ENCODE measurements at regions not wholly inside any gene's neighbourhood (a gene's known extent, or its start where the extent isn't known, plus 50 kb on each side); places are given as distances from the start of the nearest gene placed in this dataset.
"Not testable (repeated sequence)": the region's sequence is repeated elsewhere in the genome, so short reads cannot be mapped to it uniquely, and the experiment has no call there.

DNA sequence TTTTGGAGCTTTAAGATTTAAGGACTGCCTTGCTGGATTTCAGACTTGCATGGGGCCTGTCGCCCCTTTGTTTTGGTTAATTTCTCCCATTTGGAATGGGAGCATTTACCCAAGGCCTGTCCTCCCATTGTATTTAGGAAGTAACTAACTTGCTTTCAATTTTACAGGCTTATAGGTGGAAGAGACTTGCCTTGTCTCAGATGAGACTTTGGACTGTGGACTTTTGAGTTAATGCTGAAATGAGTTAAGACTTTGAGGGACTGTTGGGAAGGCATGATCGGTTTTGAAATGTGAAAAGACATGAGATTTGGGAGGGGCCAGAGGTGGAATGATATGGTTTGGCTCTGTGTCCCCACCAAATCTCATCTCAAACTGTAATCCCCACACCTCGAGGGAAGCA, 56.5 kb upstream of the TNFSF10 start:
- not testable (repeated sequence) for H3K36me3 ChIP-seq; H3K4me3 ChIP-seq; DNase-seq; H3K27me3 ChIP-seq; H3K9me3 ChIP-seq; ATAC-seq (ENCODE audit: low FRiP score in 2 of 2)
- 81 to 89% methylated on average over 3 of the region's 3 CpGs for WGBS, 2 donors
- Histone ChIP-seq H3K27ac (peak overlapping the region; percentile 54 to 84 (median 63)), H3K4me1 (peaks cover 20 to 30% (median 23%) of the 10 kb centered on the region in 4 donors)

DNA sequence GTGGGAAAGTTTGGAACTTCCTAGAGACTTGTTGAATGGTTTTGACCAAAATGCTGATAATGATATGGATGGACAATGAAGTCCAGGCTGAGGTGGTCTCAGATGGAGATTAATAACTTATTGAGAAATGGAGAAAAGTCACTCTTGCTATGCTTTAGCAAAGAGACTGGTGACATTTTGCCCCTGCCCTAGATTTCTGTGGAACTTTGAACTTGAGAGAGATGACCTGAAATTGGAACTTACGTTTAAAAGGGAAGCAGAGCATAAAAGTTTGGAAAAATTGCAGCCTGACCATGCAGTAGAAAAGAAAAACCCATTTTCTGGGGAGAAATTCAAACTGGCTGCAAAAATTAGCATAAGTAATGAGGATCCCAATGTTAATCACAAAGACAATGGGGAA, 55.5 kb upstream of the TNFSF10 start:
- H3K27ac ChIP-seq = peak overlapping the region in 2 of 4 donors; percentile 64 to 84
- not testable (repeated sequence) for H3K9me3 ChIP-seq; H3K27me3 ChIP-seq; H3K4me3 ChIP-seq; H3K36me3 ChIP-seq; DNase-seq; ATAC-seq (ENCODE audit: low FRiP score in 2 of 2)
- 91 to 95% methylated on average over 1 of the region's 1 CpG for WGBS, 2 donors
- H3K4me1 ChIP-seq = peaks cover 20 to 29% (median 23%) of the 10 kb centered on the region in 4 donors

DNA sequence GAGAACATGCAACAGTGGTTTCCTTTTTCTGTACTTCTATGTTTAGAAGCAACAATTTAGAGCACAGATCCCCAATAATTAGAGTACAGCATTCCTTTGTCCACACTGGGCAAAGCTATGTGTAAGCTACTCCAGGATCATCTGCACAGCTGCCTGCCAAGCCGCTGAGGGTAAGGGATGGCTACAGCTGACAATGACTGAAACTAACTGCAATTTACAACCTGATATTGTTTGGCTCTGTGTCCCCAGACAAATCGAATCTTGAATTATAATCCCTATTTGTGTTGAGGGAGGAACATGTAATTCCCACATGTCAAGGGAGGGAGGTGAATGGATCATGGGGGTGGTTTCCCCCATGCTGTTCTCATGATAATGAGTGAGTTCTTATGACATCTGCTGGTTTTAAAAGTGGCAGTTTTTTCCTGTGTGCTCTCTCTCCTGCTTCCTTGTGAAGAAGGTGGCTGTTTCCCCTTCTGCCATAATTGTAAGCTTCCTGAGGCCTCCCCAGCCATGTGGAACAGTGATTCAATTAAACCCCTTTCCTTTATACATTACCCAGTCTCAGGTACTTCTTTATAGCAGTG, 54.8 kb upstream of the TNFSF10 start:
- Histone ChIP-seq H3K27ac (peak overlapping the region in 2 of 4 donors; percentile 53 to 56), H3K9me3 (no peaks in the 10 kb centered on the region), H3K4me3 (no peak overlapping the region)

DNA sequence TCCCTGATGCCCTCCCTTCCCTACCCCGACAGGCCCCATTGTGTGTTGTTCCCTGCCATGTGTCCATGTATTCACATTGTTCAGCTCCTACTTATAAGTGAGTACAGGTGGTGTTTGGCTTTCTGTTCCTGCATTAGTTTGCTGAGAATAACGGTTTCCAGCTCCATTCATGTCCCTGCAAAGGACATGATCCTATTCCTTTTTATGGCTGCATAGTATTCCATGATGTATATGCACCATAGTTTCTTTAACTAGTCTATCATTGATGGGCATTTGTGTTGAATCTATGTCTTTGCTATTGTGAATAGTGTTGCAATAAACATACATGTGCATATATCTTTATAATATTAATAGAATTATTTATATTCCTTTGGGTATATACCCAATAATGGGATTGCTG, 52.1 kb upstream of the TNFSF10 start:
- 86 to 92% methylated on average over 2 of the region's 2 CpGs for WGBS, 2 donors
- no peak for ATAC-seq (ENCODE audit: low FRiP score in 2 of 2)
- TF ChIP-seq POLR2A (IDR thresholded peaks at IDR 0.05) = no peak
- TF ChIP-seq, protein P1, sequence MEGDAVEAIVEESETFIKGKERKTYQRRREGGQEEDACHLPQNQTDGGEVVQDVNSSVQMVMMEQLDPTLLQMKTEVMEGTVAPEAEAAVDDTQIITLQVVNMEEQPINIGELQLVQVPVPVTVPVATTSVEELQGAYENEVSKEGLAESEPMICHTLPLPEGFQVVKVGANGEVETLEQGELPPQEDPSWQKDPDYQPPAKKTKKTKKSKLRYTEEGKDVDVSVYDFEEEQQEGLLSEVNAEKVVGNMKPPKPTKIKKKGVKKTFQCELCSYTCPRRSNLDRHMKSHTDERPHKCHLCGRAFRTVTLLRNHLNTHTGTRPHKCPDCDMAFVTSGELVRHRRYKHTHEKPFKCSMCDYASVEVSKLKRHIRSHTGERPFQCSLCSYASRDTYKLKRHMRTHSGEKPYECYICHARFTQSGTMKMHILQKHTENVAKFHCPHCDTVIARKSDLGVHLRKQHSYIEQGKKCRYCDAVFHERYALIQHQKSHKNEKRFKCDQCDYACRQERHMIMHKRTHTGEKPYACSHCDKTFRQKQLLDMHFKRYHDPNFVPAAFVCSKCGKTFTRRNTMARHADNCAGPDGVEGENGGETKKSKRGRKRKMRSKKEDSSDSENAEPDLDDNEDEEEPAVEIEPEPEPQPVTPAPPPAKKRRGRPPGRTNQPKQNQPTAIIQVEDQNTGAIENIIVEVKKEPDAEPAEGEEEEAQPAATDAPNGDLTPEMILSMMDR (IDR thresholded peaks at IDR 0.05) = no peak
- TF ChIP-seq EP300 (IDR thresholded peaks at IDR 0.05) = no peak
- TF ChIP-seq POLR2AphosphoS5 (IDR thresholded peaks at IDR 0.05) = no peak

More for the DNA sequence above, 54.8 kb upstream of the TNFSF10 start:
- peaks cover 20 to 29% (median 23%) of the 10 kb centered on the region in 4 donors for H3K4me1 ChIP-seq
- H3K36me3 ChIP-seq = no peaks in the 10 kb centered on the region
- DNase-seq (no peak), ATAC-seq (ENCODE audit: low FRiP score in 2 of 2) (no peak)
- H3K27me3 ChIP-seq = no peaks in the 10 kb centered on the region
- TF ChIP-seq, protein P1 (IDR thresholded peaks at IDR 0.05) = no peak
- TF ChIP-seq EP300 (IDR thresholded peaks at IDR 0.05) = no peak
- TF ChIP-seq POLR2AphosphoS5 (IDR thresholded peaks at IDR 0.05) = no peak
- no peak for TF ChIP-seq POLR2A (IDR thresholded peaks at IDR 0.05)
- 72 to 78% methylated on average over 1 to 2 of the region's 2 CpGs for WGBS, 2 donors

DNA sequence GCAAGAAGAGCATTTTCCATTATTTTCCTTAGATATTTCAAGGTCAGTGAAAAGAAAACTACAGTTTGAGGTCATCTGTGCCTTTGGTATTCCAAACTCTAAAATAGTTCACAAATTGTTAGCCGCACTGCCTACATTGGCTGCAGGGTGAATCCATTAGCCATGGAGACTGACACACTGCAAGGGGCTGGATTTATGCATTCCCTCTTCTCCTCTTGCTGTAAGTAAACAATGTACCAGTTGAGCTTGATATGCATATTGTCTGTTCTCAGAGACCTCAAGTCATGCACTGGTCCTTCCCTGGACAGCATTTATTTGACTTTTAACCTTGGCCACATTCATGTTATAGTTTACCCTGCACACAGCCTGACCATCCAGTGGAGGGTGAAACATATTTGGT, 50.2 kb upstream of the TNFSF10 start:
- Histone ChIP-seq H3K4me1 (peaks cover 0 to 16% (median 4%) of the 10 kb centered on the region in 4 donors), H3K27me3 (no peaks in the 10 kb centered on the region), H3K27ac (no peak overlapping the region), H3K36me3 (no peaks in the 10 kb centered on the region), H3K4me3 (no peak overlapping the region), H3K9me3 (no peaks in the 10 kb centered on the region)
- DNase-seq (no peak), ATAC-seq (ENCODE audit: low FRiP score in 2 of 2) (no peak)
- 94 to 100% methylated on average over 1 of the region's 1 CpG for WGBS, 2 donors
- no peak for TF ChIP-seq POLR2A (IDR thresholded peaks at IDR 0.05)
- no peak for TF ChIP-seq EP300 (IDR thresholded peaks at IDR 0.05)
- TF ChIP-seq, protein P1 (IDR thresholded peaks at IDR 0.05) = no peak
- TF ChIP-seq POLR2AphosphoS5 (IDR thresholded peaks at IDR 0.05) = no peak

More for the DNA sequence above, 52.1 kb upstream of the TNFSF10 start:
- Histone ChIP-seq H3K9me3 (no peaks in the 10 kb centered on the region), H3K36me3 (no peaks in the 10 kb centered on the region), H3K4me3 (no peak overlapping the region), H3K27me3 (no peaks in the 10 kb centered on the region), H3K27ac (no peak overlapping the region), H3K4me1 (peaks cover 12 to 20% (median 16%) of the 10 kb centered on the region in 4 donors)
- DNase-seq = no peak

Data from upper lobe of left lung (tissue), 6 donors.